ENCODE measurements at regions not wholly inside any gene's neighbourhood (a gene's known extent, or its start where the extent isn't known, plus 50 kb on each side); places are given as distances from the start of the nearest gene placed in this dataset.
"Not testable (repeated sequence)": the region's sequence is repeated elsewhere in the genome, so short reads cannot be mapped to it uniquely, and the experiment has no call there.

GRCh38 chr1:148354913-148355308 is 128.2 kb downstream of the PPIAL4G start:
- no peak for DNase-seq

- DNase-seq, result no peak
These were observed 128.7 kb downstream of the PPIAL4G start for GRCh38 chr1:148354284-148354912.

GRCh38 chr1:148353461-148354283 is 129.4 kb downstream of the PPIAL4G start:
- DNase-seq, result peak in 1 of 2 donors; percentile 15

- no peak for DNase-seq
These were observed 130.5 kb downstream of the PPIAL4G start for GRCh38 chr1:148352470-148353053.

GRCh38 chr1:148347781-148348180 is 135.3 kb downstream of the PPIAL4G start:
- no peak for DNase-seq

- DNase-seq, result peak; percentile 39 to 41
These were observed 137.4 kb downstream of the PPIAL4G start for GRCh38 chr1:148345659-148346151.

GRCh38 chr1:148344651-148345050 is 138.5 kb downstream of the PPIAL4G start:
- DNase-seq, result not testable (repeated sequence)

DNA sequence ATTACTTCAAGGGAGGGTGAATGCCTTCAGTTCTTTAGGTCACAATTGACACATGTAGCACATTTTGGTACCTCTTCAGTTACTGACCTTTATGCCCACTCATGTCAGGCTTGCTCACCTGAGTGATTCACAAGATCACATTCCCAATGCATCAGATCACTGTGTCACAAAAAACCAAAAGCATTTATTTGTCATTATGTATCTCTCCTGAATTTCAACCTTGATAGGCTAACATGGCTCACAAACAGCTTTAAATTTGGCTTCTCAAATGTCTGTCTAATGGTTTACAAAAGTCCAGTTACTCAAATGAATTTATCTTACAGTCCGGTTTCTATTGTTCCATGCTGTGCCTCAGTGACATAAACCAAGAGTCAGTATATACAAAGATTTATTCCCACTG is 141.4 kb downstream of the PPIAL4G start:
- not testable (repeated sequence) for DNase-seq

GRCh38 chr1:148336121-148336918 is 146.8 kb downstream of the PPIAL4G start:
- not testable (repeated sequence) for DNase-seq

DNA sequence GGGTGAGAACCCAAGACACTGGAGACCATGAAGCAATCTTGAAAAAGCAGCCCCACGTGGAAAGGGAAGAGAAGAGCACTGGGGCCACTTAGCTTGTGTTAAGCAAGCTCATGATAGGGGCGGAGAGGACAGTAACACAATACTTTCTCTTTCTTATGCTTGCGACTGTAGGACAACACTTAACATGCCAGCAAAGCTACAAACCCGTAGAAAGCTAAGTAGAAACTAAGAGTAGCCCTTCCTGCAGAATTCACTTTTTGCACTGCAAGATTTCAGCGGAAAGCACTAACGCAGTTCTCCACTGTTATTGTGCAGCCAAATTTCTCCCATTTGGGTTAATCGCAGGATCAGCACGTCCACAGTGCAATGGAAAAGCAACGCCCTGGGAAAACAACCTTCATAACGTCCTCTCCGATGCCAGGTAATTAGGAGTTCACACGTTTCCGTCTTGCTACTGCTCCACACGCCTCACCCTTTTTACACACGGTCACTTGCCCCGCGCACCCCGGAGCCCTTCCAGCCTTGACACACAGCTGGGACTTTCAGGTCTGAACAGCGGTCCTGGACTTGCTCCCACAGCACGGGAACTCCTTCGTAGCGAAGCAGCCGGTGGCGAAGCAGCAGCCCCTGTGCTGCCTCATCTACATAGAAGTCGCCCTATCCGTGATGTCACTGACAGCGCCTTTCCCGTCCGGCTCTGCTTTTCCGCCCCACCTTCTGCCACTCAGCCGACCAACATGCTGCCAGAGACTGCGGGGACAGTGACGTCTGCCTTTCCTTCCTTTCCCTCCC is 148.6 kb downstream of the PPIAL4G start:
- peak; percentile 81 to 84 for DNase-seq

DNA sequence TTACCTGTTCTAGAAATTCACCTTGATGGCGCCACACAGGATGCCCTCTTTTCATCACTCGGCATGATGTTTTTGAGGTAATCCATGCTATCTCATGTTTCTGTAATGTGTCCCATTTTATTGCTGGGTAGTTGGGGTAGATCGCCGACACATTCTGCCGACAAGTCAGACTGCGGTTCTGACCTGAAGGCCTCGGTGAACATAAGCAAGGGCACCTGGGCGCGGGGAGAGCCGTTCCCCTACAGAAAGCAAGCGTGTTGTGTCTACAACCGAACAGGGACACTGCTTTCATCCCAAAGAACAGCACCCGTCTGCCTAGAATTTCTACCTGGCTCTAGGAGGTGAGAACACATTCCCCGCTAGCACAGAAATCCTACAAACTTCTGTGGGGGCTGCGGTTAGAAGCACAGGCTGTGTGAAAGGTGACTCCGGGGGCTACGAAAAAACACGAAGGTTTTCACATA is 149.2 kb downstream of the PPIAL4G start:
- DNase-seq, result no peak

- no peak for DNase-seq
These were observed 154.2 kb downstream of the PPIAL4G start for GRCh38 chr1:148328884-148329283.

GRCh38 chr1:148325031-148325430 is 158.1 kb downstream of the PPIAL4G start:
- not testable (repeated sequence) for DNase-seq

DNA sequence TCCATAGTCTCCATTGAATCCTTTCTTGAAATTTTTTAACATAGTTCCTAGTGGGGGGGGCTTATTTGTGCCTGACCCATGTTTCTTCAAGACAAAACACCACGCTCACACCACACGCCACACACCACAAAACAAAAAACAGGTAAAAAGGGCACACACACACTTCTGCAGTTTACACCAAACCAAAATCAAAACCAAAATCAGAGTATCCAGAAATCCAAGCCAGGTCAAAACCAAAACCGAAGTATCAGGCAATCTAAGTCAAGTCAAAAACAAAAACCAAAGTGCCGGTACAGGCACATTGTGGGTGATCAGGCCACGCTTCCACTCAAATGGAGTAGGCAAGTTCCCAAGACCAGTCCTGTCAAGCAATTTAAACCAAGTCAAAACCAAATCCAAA is 158.6 kb downstream of the PPIAL4G start:
- not testable (repeated sequence) for DNase-seq

DNA sequence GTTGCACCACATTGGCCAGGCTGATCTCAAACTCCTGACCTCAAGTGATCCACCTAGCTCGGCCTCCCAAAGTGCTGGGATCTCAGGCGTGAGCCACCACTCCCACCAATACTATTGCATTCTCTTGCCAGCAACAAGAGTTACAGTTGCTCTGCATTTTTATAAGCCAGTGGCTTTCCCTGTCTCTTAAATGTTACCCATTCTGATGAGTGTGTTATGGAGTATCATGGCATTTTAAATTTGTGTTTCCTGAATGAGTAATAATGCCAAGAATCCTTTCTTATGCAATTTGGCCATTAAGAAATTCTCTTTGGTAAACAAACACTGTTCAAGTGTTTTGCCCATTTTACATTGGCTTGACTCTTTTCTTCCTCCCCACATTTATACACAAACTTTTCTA is 163.0 kb downstream of the PPIAL4G start:
- not testable (repeated sequence) for DNase-seq

- DNase-seq, result no peak
These were observed 164.2 kb downstream of the PPIAL4G start for GRCh38 chr1:148318904-148319242.

DNA sequence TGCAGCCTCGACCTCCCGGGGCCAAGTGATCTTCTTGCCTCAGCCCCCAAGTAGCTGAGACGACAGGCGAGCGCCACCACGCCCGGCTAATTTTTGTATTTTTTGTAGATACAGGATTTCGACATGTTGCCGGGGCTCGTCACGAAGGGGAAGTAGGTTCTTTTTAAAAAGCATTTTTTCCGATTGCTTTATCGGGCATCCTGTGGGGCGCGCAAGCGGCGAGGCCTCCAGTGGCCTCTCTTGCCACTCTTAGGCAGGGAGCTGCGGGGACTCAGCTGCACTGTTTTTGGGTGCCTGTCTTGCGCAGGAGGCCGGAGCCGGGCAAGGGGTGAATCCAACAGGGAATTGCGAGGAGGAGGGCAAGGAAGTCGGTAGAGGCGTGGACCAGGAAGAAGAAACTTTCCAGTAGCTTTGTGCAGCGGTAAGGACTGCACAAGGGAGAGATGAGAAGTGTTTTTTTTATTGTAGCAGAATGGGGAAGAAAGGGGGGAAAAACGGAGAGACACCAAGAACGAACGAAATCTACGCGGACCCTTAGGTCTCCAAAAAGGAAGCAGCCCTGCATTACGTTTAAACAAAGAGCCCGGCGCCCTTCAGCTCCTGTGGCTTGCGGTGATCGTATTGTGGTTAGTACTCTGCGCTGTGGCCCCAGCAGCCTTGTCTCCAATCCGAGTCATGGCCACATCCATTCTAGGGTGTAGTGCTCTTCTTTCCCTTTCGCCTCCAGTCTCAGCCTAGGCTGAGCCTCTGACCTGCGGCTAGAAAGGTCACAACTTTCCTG is 164.8 kb downstream of the PPIAL4G start:
- DNase-seq, result peak; percentile 60 to 63

DNA sequence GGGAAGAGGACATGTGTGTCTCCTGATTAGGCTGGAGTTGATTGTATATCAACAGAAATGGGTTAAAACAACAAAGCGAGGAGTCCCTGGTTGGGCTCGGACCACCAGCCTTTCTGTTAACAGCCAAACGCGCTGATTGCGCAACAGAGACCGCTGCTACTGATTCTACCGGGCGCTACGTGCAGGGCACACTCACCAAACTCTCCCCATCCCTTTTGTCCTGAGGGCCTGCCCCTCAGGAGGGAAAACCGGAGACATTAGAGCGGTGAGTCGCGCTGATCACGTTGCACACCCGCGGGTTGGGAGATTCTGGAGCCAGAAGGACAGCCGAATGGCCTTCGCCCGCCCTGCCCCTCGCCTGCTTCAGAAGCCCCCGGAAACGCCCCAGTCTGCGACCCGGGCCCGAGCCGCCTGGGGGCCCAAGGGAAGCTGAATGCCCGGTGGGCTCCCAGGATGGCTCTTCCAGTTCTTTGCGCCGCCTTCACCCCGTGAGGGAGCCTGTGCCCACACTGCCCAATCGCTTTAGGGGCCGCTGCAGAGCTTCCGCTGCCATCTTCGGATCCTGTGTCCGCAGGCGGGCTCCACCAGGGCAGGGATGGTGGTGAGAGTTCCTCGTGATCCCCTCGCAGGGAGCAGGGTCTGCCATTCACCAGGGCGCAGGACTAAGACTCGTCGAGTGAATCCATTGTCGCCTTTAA is 165.4 kb upstream of the NBPF11 start:
- DNase-seq, result no peak

- DNase-seq, result no peak
These were observed 163.2 kb upstream of the NBPF11 start for GRCh38 chr1:148315071-148315811.

DNA sequence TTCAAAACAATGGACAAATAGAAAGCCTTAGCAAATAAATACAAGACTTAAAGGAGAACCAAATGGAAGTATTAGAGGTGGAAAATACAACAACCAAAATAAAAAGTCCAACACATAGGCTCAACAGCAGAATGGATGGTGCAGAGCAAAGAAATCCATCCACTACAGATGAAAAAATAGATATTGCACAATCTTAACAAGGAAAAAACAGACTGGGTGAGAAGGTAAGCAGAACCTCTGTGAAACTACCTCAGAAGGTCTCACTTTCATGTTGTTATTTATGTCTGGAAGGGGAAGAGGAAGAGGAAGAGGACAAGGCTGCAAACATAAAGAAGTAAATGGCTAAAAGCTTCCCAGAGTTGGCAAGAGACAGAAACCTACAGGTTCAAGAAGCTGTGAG is 158.7 kb upstream of the NBPF11 start:
- no peak for DNase-seq
